ENCODE measurements at regions not wholly inside any gene's neighbourhood (a gene's known extent, or its start where the extent isn't known, plus 50 kb on each side); places are given as distances from the start of the nearest gene placed in this dataset.

DNA sequence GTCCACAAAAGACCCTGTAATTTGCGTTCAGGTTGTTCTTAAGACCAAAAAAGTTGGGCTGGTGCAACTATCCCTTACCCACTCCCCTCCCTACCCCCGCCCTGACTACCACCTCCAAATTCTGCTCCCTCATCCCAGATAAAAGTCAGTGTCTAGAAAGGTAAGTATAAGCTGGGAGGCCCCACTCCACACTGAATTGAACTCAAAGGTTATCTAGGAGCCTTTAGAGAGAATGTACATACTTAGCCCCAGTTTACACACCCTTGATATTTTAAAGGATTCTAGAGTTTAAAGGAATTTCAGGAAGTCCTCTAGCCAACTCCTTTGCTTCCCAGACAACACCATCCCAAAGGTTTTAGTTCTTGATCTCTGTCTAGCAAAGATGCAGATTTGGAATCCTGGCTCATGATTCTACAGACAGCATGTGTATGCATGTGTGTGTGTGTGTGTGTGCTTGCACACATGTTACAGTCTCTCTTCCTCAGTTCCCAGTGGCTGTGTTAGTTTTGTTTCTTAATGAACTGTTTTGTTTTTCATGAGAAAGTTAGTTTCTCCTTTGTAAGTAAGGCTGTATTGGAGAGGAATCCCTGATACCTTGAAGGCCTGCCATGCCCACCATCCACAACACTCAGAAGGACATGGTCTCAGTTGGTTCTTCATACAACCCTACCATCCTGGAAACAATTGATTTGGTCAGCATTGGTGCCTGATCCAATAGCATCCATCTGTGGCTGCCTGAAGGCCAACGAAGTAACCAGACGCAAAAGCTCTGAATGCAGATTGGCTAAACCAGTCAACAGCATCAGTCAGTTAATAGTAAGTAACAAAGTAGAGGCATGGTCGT, 281.3 kb downstream of the SOX9 start:
- TF ChIP-seq POLR2AphosphoS5 (IDR thresholded peaks at IDR 0.05; ENCODE audit: borderline replicate concordance, low read depth, low read length): no peak
- no peak for TF ChIP-seq EZH2 (IDR thresholded peaks at IDR 0.05)

Measured in SK-N-MC (cell line).